ENCODE measurements at regions not wholly inside any gene's neighbourhood (a gene's known extent, or its start where the extent isn't known, plus 50 kb on each side); places are given as distances from the start of the nearest gene placed in this dataset.

GRCh38 chr1:232271991-232272589 lies 357.8 kb downstream of the SIPA1L2 start:
- DNase-seq = no peak

- DNase-seq = no peak
These were observed 358.6 kb downstream of the SIPA1L2 start for GRCh38 chr1:232271299-232271698.

GRCh38 chr1:232269988-232270387 lies 359.9 kb downstream of the SIPA1L2 start:
- DNase-seq = no peak

- no peak for DNase-seq
These were observed 361.9 kb downstream of the SIPA1L2 start for GRCh38 chr1:232267837-232268598.

- no peak for DNase-seq
These were observed 362.7 kb downstream of the SIPA1L2 start for GRCh38 chr1:232267092-232267836.

- DNase-seq = no peak
These were observed 366.5 kb downstream of the SIPA1L2 start for GRCh38 chr1:232263452-232263851.

GRCh38 chr1:232262991-232263390 lies 366.9 kb downstream of the SIPA1L2 start:
- DNase-seq = no peak

- no peak for DNase-seq
These were observed 369.1 kb downstream of the SIPA1L2 start for GRCh38 chr1:232260861-232261260.

GRCh38 chr1:232260045-232260444 lies 369.9 kb downstream of the SIPA1L2 start:
- no peak for DNase-seq

- DNase-seq = no peak
These were observed 370.6 kb downstream of the SIPA1L2 start for GRCh38 chr1:232259333-232259732.

GRCh38 chr1:232252546-232253118 lies 377.3 kb downstream of the SIPA1L2 start:
- DNase-seq = no peak

GRCh38 chr1:232250838-232251237 lies 379.1 kb downstream of the SIPA1L2 start:
- DNase-seq = no peak

GRCh38 chr1:232249861-232250777 lies 379.8 kb downstream of the SIPA1L2 start:
- no peak for DNase-seq

- no peak for DNase-seq
These were observed 380.6 kb downstream of the SIPA1L2 start for GRCh38 chr1:232249339-232249738.

- no peak for DNase-seq
These were observed 381.6 kb downstream of the SIPA1L2 start for GRCh38 chr1:232248276-232248820.

GRCh38 chr1:232247669-232248068 lies 382.3 kb downstream of the SIPA1L2 start:
- no peak for DNase-seq

GRCh38 chr1:232244426-232244825 lies 385.5 kb downstream of the SIPA1L2 start:
- no peak for DNase-seq

GRCh38 chr1:232239998-232240397 lies 389.9 kb downstream of the SIPA1L2 start:
- no peak for DNase-seq

- no peak for DNase-seq
These were observed 390.4 kb downstream of the SIPA1L2 start for GRCh38 chr1:232239522-232239921.

GRCh38 chr1:232238009-232238408 lies 391.9 kb downstream of the SIPA1L2 start:
- no peak for DNase-seq

- DNase-seq = no peak
These were observed 402.6 kb downstream of the SIPA1L2 start for GRCh38 chr1:232227306-232227705.

- peak; percentile 3 to 28 for DNase-seq
These were observed 403.7 kb downstream of the SIPA1L2 start for GRCh38 chr1:232226197-232226712.
